DND-41 (cell line): ENCODE measurements at regions not wholly inside any gene's neighbourhood (a gene's known extent, or its start where the extent isn't known, plus 50 kb on each side); places are given as distances from the start of the nearest gene placed in this dataset.

Source experiments
- ATAC-seq: fragments of 200-7000 bp; cut with Tn5 transposase; 3 replicates; pipeline ENCODE4 v1.9.1; 2021; ENCODE audit warnings: low read depth; ENCODE audit not compliant: insufficient read depth
- DNase-seq: peaks from one replicate; pipeline ENCODE4 v3.0.0-alpha.2; 2020
- H2AFZ ChIP-seq: 2 replicates; pipeline ENCODE4 v1.6.0; 2012; ENCODE audit warnings: low read depth, low read length
- H3K27ac ChIP-seq: 2 replicates; pipeline ENCODE4 v1.5.1; 2012; ENCODE audit warnings: low read length, inconsistent platforms
- H3K27me3 ChIP-seq: fragments of 200-600 bp; sonication (generic); 2 replicates; pipeline ENCODE4 v1.6.0; 2012; ENCODE audit warnings: low read length, mild to moderate bottlenecking, inconsistent platforms; ENCODE audit not compliant: insufficient read depth, poor library complexity
- H3K36me3 ChIP-seq: 2 replicates; pipeline ENCODE4 v1.5.1; 2012; ENCODE audit warnings: low read length, inconsistent platforms; ENCODE audit not compliant: insufficient read depth
- H3K4me1 ChIP-seq: 2 replicates; pipeline ENCODE4 v1.5.1; 2012; ENCODE audit warnings: mild to moderate bottlenecking, low read length; ENCODE audit not compliant: insufficient read depth
- H3K4me2 ChIP-seq: 2 replicates; pipeline ENCODE4 v1.6.0; 2012; ENCODE audit warnings: mild to moderate bottlenecking, moderate library complexity, low read length, inconsistent platforms; ENCODE audit not compliant: insufficient read depth
- H3K4me3 ChIP-seq, 2 experiments: fragments of 200-600 bp in 1 of 2; shearing (Covaris generic) in 1 of 2; 2 replicates each; pipeline ENCODE4 v1.5.1; 2012 to 2016; ENCODE audit warnings: inconsistent platforms in 2 of 2, low read length in 2 of 2, mild to moderate bottlenecking in 2 of 2, low read depth in 1 of 2, moderate library complexity in 1 of 2
- H3K79me2 ChIP-seq: 2 replicates; pipeline ENCODE4 v1.6.0; 2012; ENCODE audit warnings: low read length, inconsistent platforms; ENCODE audit not compliant: insufficient read depth
- H3K9ac ChIP-seq: 2 replicates; pipeline ENCODE4 v1.6.0; 2012; ENCODE audit warnings: low read depth, mild to moderate bottlenecking, inconsistent platforms, low read length, moderate library complexity
- H3K9me3 ChIP-seq: 2 replicates; pipeline ENCODE4 v1.5.1; 2012; ENCODE audit warnings: low read length, moderate library complexity, mild to moderate bottlenecking, inconsistent platforms; ENCODE audit not compliant: insufficient read depth, severe bottlenecking
- H4K20me1 ChIP-seq: 2 replicates; pipeline ENCODE4 v1.6.0; 2012; ENCODE audit warnings: low read length; ENCODE audit not compliant: insufficient read depth
- CTCF ChIP-seq: IDR thresholded peaks from 2 replicates; pipeline ENCODE4 v1.5.1; 2012; ENCODE audit warnings: borderline replicate concordance, low read length, moderate library complexity, mild to moderate bottlenecking; ENCODE audit not compliant: poor library complexity, severe bottlenecking; ENCODE audit errors: extremely low read depth
- EZH2 ChIP-seq: IDR thresholded peaks from 3 replicates; pipeline ENCODE4 v1.6.1; 2012; ENCODE audit warnings: borderline replicate concordance, low read depth, mild to moderate bottlenecking, moderate library complexity, low read length, inconsistent platforms; ENCODE audit not compliant: severe bottlenecking

GRCh38 chr5:38036765-38037164 is 196.9 kb upstream of the GDNF start:
- no peaks in the 10 kb centered on the region for H3K4me1 ChIP-seq
- no peaks in the 10 kb centered on the region for H4K20me1 ChIP-seq
- no peak overlapping the region for H3K4me2 ChIP-seq
- H3K36me3 ChIP-seq: no peaks in the 10 kb centered on the region
- no peaks in the 10 kb centered on the region for H3K9me3 ChIP-seq
- TF ChIP-seq EZH2 (no peak), CTCF (no peak)
- H3K27ac ChIP-seq: no peak overlapping the region
- no peak for DNase-seq
- H3K79me2 ChIP-seq: no peaks in the 10 kb centered on the region
- ATAC-seq: no peak
- no peak overlapping the region for H3K9ac ChIP-seq
- no peak overlapping the region for H2AFZ ChIP-seq
- H3K27me3 ChIP-seq: peaks cover 4% of the 10 kb centered on the region
- H3K4me3 ChIP-seq: no peak overlapping the region

GRCh38 chr5:38032149-38032548 is 192.3 kb upstream of the GDNF start:
- Histone ChIP-seq H3K9me3 (no peaks in the 10 kb centered on the region), H3K79me2 (no peaks in the 10 kb centered on the region)
- TF ChIP-seq CTCF (no peak), EZH2 (no peak)

GRCh38 chr5:38031304-38031703 is 191.5 kb upstream of the GDNF start:
- Histone ChIP-seq H3K36me3 (no peaks in the 10 kb centered on the region), H3K4me1 (no peaks in the 10 kb centered on the region), H3K27ac (no peak overlapping the region), H3K9ac (no peak overlapping the region), H3K4me2 (no peak overlapping the region), H3K4me3 (no peak overlapping the region), H4K20me1 (no peaks in the 10 kb centered on the region), H3K27me3 (peaks cover 5% of the 10 kb centered on the region), H3K79me2 (no peaks in the 10 kb centered on the region), H3K9me3 (no peaks in the 10 kb centered on the region), H2AFZ (no peak overlapping the region)
- TF ChIP-seq CTCF: no peak
- TF ChIP-seq EZH2: no peak
- no peak for ATAC-seq
- no peak for DNase-seq

More at GRCh38 chr5:38032149-38032548, 192.3 kb upstream of the GDNF start:
- Histone ChIP-seq H3K9ac (no peak overlapping the region), H4K20me1 (no peaks in the 10 kb centered on the region), H3K27me3 (peaks cover 3% of the 10 kb centered on the region), H3K27ac (no peak overlapping the region), H3K36me3 (no peaks in the 10 kb centered on the region), H3K4me1 (no peaks in the 10 kb centered on the region), H3K4me2 (no peak overlapping the region), H2AFZ (no peak overlapping the region), H3K4me3 (no peak overlapping the region)
- DNase-seq (no peak), ATAC-seq (no peak)
